ENCODE measurements at regions not wholly inside any gene's neighbourhood (a gene's known extent, or its start where the extent isn't known, plus 50 kb on each side); places are given as distances from the start of the nearest gene placed in this dataset.

- Histone ChIP-seq H3K27ac (ENCODE audit: insufficient read depth, low read depth, low read length) (no peak overlapping the region), H3K4me3 (replicated peaks in 1 of 3; ENCODE audit: insufficient read depth in 1 of 3, low read depth in 1 of 3, low read length in 3 of 3) (no peak overlapping the region), H2AFZ (ENCODE audit: low read depth, low read length) (no peak overlapping the region), H3K9me3 (replicated peaks; ENCODE audit: control insufficient read depth, insufficient read depth, low read length) (peaks cover 7% of the 10 kb centered on the region), H3K4me2 (ENCODE audit: insufficient read depth, low read length) (no peak overlapping the region), H3K9me1 (replicated peaks; ENCODE audit: control insufficient read depth, extremely low read depth, insufficient read depth, low read length) (no peaks in the 10 kb centered on the region), H3K27me3 (ENCODE audit: control insufficient read depth in 2 of 2, insufficient read depth in 2 of 2, low read length in 2 of 2) (no peaks in the 10 kb centered on the region), H3K9ac (replicated peaks; ENCODE audit: extremely low read depth, insufficient read depth, low read length) (no peak overlapping the region), H3K79me2 (ENCODE audit: control insufficient read depth, insufficient read depth, low read length) (no peaks in the 10 kb centered on the region), H4K20me1 (replicated peaks; ENCODE audit: control insufficient read depth, extremely low read depth, insufficient read depth, low read length) (no peaks in the 10 kb centered on the region), H3K4me1 (ENCODE audit: control insufficient read depth, extremely low read depth, insufficient read depth, low read length) (no peaks in the 10 kb centered on the region), H3K36me3 (ENCODE audit: control insufficient read depth in 2 of 2, extremely low read depth in 1 of 2, insufficient read depth in 2 of 2, low read length in 2 of 2) (no peaks in the 10 kb centered on the region)
- CTCF ChIA-PET = no interaction called here
- DNase-seq (ENCODE audit: low read depth, low spot score) = no peak
- intact Hi-C loops (cut with micrococcal nuclease) (no loop called here), dilution Hi-C loops (cut with MboI; ENCODE audit: extremely low pct_ligation_motif_present, low sequenced_read_pairs) (no loop called here)
- POLR2A ChIA-PET = no interaction called here
- FAIRE-seq = no peak
- no TSS peak for BruUV-seq (replicated peaks)
- TF ChIP-seq EZH2 (IDR thresholded peaks at IDR 0.05; ENCODE audit: borderline replicate concordance, low read depth, low read length, severe bottlenecking) (no peak), CTCF (IDR thresholded peaks at IDR 0.05; ENCODE audit: extremely low read depth in 1 of 2, insufficient read depth in 1 of 2, low read depth in 1 of 2, low read length in 2 of 2) (no peak), FOS (IDR thresholded peaks at IDR 0.05; ENCODE audit: borderline replicate concordance, insufficient read depth, low read length) (no peak), POLR2AphosphoS5 (IDR thresholded peaks at IDR 0.05; ENCODE audit: insufficient read depth, low read depth, low read length) (no peak), POLR2A (IDR thresholded peaks at IDR 0.05; ENCODE audit: low read depth, low read length) (no peak), MYC (IDR thresholded peaks at IDR 0.05; ENCODE audit: low read depth, low read length) (no peak), JUN (IDR thresholded peaks at IDR 0.05; ENCODE audit: borderline replicate concordance, insufficient read depth, insufficient read length, low read depth) (no peak), GATA2 (IDR thresholded peaks at IDR 0.05; ENCODE audit: insufficient read depth, insufficient read length, low read depth, low read length) (no peak), MAX (IDR thresholded peaks at IDR 0.05; ENCODE audit: insufficient read depth, insufficient read length) (no peak)
Measured at GRCh38 chr3:74866357-74867030, 252.0 kb upstream of the CNTN3 start.
